Stimulated activated CD4-positive, alpha-beta T cell treated with anti-CD3 and anti-CD28 coated beads, Interleukin-1b, Interleukin-23, amount 100 ng/mL, for 48 hours (primary cell): ENCODE measurements at regions not wholly inside any gene's neighbourhood (a gene's known extent, or its start where the extent isn't known, plus 50 kb on each side); places are given as distances from the start of the nearest gene placed in this dataset.

Experiments used
- DNase-seq: peaks from one replicate; pipeline ENCODE4 v3.0.0-alpha.2; 2020

GRCh38 chr4:141409556-141409955 is 188.9 kb downstream of the ZNF330 start:
- no peak for DNase-seq

DNA sequence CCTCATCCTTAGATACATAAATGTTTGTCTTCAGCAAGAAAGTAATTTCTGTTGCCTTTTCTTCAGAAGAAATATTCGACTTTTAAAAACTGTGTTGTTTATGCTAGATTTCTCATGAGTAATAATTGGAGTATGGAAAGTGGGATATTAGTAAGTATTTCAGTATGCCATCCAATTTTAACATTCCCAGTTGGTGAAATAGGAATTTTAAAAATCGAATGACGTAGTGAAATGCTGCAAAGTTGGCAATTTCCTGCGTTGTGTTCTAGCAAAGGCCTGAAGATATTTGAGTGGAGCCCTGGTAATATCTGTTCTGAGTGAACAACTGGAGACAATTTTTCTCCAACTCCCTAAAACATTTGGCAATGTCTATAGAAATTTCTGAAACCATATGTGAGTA is 190.1 kb downstream of the ZNF330 start:
- no peak for DNase-seq

GRCh38 chr4:141411936-141412335 is 191.2 kb downstream of the ZNF330 start:
- DNase-seq: no peak

GRCh38 chr4:141413366-141413765 is 192.7 kb downstream of the ZNF330 start:
- no peak for DNase-seq

- DNase-seq: no peak
Measured at GRCh38 chr4:141415651-141416050, 195.0 kb downstream of the ZNF330 start.

DNA sequence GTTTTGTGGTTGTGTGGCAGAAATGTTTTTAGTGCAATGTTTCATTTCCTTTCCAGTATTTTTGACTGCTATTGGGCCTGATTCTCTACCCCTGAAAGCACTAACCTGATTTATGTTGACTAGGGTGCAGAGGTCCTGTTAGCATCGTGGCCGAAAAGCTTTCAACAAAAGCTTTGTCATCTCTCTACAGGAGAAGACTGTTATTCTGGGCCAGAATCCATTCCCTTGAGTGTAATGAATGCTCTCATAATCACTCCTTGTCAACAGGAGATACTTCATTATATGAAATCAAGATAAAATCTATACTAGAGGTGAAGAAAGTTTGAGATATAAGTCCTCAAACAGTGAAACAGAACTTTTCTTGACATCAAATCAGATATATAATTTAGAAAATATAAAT is 195.5 kb downstream of the ZNF330 start:
- no peak for DNase-seq

DNA sequence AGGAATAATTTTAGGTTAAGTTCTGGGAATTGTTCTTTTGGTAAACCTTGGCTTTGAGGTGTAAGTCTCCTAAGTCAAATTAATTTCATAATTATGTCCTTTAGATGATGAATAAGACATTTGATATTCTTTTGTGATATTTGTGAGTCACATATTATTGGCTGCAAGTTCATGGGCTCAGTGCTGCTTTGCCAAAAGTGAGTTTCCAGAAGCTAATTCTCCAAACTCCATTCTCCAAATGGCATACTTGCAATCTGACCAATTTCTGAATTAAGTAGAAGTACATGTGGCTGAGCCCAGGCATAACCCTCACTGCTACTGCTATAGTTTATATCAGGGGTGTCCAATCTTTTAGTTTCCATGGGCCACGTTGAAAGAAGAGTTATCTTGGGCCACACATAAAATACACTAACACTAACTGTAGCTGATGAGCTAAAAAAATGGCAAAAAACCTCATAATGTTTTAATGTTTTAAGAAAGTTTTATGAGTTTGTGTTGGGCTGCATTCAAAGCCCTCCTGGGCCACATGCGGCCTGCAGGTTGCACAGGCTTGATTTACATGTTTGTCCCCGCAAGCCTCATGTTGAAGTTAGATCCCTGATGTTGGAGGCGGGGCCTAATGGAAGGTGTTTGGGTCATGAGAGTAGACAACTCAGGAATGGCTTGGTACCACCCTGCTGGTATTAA is 196.1 kb downstream of the ZNF330 start:
- no peak for DNase-seq

GRCh38 chr4:141417387-141417786 is 196.7 kb downstream of the ZNF330 start:
- no peak for DNase-seq

- DNase-seq: no peak
Measured at GRCh38 chr4:141425124-141425523, 204.4 kb downstream of the ZNF330 start.

GRCh38 chr4:141427726-141428296 is 207.1 kb downstream of the ZNF330 start:
- DNase-seq: no peak

DNA sequence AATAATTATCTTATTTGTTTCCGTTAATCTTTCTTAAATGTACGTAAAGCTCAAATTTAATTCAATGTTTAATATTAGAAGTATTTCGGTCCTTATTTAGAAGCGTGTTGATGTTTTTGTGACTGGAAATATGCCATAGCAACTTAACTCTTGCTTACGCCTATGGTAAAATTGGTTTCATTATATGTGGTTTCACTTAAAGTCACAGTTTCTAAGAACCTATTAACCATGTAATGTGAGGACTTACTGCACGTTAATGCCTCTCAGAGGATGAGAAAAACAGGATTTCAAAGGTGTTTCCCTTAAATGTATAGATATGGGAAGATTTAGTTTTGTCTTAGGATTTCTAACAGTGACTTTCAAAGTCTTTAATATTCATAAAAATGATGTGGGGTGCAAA is 206.4 kb upstream of the IL15 start:
- no peak for DNase-seq

DNA sequence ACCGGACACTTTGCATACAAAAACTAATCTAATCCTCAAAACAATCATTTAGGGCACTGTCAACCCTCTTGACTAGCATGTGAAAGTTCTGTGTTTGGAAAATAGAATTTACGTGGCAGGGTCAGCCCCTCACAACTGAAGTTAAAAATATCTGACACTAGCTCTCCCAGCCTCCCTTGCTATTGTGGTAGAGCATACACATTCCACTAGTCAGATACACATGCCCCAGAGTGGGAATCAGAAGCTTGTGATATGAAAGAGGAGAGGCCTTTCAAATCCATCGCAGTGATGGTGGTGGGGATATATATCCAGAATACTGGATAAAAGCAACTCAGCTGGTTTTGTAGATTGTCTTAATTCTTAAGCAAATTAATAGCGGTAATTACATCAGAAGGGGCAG is 205.7 kb upstream of the IL15 start:
- DNase-seq: no peak

GRCh38 chr4:141432000-141432712 is 204.2 kb upstream of the IL15 start:
- no peak for DNase-seq

DNA sequence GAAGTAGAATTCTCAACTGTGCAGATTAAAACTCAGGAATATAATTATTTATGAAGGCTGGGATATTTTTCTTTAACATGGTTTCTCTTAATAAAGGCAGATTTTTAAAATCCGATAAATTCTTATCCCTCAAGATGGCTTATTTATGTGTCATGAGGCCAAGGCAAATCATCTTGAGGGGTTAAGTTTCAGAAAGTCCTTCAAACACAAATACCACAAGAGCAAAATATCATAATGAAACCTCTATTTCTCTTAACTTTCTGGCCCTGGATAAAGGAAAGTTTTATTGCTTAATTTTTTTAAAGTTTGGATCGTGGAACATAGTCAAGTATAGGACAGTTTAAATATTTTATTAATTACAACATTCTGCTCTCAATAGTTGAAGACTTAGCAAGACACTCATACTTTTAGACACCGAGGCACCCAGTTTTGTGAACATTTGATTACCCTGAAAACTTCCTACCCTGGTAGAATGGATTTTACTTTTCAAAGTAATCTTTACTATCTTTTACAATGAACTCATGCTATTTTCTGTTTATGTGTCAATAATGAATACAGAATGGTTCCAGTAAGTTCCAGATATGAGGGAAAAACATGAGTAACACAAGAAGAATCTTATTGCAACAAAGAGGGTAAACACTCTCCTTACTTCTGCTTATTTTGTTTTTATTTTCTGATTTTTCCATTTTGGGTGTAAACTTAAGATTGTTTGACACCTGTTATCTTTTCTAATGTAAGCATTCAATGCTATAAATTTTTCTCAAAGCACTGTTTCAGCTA is 200.7 kb upstream of the IL15 start:
- no peak for DNase-seq

- no peak for DNase-seq
Measured at GRCh38 chr4:141439223-141439622, 197.2 kb upstream of the IL15 start.

- DNase-seq: no peak
Measured at GRCh38 chr4:141447761-141448160, 188.6 kb upstream of the IL15 start.

GRCh38 chr4:141448490-141448889 is 187.9 kb upstream of the IL15 start:
- no peak for DNase-seq

DNA sequence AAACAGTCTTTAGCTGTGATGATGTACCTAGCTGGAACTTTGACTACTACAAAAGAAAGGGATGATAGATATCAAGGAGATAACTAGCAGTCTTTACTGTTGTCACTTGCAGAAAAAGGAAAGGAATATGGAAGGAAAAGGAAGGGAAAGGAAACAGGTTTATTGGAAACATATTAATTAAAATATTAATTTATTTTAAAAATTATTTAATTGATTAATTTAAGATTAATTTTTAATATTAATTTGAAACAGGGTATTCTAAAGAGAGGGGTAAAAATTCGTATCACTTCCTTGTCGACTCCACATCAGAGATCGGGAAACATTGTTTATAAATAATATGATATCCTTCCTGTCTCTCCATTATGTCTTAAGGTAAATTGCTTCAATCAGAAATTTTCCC is 186.5 kb upstream of the IL15 start:
- DNase-seq: no peak

- DNase-seq: no peak
Measured at GRCh38 chr4:141455651-141456050, 180.7 kb upstream of the IL15 start.

DNA sequence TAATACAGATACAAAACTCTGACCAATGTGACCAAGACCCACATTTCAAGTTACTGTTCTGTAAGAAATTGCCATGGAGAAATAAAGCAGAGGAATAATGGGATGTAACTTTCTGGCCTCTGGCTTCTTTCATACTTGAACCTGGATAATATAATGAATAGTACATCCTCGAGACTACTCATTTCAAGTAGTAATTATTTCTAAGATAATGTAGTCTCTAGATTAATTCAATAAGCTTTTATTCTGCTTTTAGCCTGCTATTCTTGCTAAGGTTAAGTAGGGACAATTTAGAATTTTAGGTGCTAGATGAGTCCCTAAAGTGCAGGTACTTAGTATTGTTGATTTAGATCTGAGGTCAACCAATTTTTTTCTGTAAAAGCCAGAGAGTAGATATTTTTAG is 178.7 kb upstream of the IL15 start:
- no peak for DNase-seq

DNA sequence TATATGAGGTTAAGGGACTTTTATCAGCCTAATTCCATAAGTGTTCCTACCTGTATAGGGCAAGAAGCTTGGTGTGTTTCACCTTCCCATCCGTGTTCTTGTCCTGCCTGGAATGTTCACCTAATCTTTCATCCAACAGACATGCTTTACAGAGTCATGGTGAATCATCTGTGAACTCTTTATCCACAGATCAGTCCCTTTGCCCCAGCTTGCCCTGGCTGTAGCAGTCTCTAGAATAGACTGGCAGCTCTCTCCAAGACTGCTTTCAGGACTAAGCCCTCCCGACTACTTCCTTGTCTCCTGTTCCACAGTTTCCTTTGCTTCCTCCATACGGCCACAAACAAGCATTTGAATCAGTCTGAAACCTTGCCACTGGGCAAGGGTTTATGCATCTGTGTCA is 177.9 kb upstream of the IL15 start:
- DNase-seq: no peak

DNA sequence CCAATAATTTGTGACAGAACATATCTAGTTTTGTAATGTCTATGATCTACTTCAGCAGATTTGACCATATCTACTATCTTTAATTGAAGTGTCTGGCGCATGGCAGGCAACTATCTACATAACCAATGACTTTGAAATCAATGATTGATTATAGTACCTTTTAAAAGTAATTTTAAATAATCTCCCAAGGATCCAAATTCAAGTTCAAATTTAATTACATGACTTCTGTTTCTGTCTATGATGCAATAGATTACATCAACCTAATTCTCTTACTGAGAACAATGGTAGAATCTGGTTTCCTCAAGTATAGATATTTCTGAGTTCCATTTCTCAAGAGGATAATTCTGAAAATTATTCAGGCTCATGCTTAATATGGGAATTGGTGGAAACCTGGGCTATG is 177.4 kb upstream of the IL15 start:
- no peak for DNase-seq

- DNase-seq: no peak
Measured at GRCh38 chr4:141462361-141462760, 174.0 kb upstream of the IL15 start.

DNA sequence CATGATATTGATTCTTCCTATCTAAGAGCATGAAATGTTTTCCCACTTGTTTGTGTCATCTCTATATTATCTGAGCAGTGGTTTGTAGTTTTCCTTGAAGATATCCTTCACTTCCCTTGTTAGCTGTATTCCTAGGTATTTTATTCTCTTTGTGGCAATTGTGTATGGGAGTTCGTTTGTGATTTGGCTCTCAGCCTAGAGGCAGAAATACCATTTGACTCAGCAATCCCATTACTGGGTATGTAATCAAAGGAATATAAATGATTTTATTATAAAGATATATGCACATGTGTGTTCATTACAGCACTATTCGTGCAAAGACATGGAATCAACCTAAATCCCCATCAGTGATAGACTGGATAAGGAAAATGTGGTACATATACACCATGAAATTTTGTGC is 172.7 kb upstream of the IL15 start:
- no peak for DNase-seq
